ENCODE measurements at regions not wholly inside any gene's neighbourhood (a gene's known extent, or its start where the extent isn't known, plus 50 kb on each side); places are given as distances from the start of the nearest gene placed in this dataset.

DNA sequence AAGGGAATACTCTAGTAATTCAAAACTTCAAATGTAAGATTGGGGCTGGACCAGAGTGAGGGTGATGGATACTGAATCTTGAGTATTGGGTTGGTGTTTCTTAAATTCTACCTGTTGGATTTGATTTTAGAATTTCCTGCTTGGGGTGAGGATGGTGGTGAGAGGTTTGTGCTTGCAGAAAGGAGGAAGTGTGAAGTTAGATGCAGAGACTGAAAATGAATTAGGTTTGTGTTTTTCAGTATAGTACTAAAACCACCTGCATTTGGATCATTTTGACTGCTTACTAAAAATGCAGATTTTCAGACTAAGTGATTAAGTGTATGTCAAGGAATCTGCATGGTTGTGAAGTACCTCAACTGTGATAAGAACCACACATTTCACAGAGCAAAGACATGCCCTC, 131.5 kb upstream of the CENPE start:
- no peak for TF ChIP-seq FOXK2 (IDR thresholded peaks at IDR 0.05)
- no peak for TF ChIP-seq CREB1 (IDR thresholded peaks at IDR 0.05; ENCODE audit: low read depth)
- no peak for TF ChIP-seq HDAC6 (IDR thresholded peaks at IDR 0.05; ENCODE audit: unreplicated experiment)
- TF ChIP-seq SUZ12 (IDR thresholded peaks at IDR 0.05; ENCODE audit: unreplicated experiment) = no peak
- TF ChIP-seq HDGF (IDR thresholded peaks at IDR 0.05) = no peak
- TF ChIP-seq ZNF274 (IDR thresholded peaks at IDR 0.05; ENCODE audit: insufficient read depth, insufficient read length) = no peak
- no peak for TF ChIP-seq CEBPB (IDR thresholded peaks at IDR 0.05; ENCODE audit: borderline replicate concordance in 1 of 2, low read depth in 2 of 2, low read length in 2 of 2)
- TF ChIP-seq, protein P1, sequence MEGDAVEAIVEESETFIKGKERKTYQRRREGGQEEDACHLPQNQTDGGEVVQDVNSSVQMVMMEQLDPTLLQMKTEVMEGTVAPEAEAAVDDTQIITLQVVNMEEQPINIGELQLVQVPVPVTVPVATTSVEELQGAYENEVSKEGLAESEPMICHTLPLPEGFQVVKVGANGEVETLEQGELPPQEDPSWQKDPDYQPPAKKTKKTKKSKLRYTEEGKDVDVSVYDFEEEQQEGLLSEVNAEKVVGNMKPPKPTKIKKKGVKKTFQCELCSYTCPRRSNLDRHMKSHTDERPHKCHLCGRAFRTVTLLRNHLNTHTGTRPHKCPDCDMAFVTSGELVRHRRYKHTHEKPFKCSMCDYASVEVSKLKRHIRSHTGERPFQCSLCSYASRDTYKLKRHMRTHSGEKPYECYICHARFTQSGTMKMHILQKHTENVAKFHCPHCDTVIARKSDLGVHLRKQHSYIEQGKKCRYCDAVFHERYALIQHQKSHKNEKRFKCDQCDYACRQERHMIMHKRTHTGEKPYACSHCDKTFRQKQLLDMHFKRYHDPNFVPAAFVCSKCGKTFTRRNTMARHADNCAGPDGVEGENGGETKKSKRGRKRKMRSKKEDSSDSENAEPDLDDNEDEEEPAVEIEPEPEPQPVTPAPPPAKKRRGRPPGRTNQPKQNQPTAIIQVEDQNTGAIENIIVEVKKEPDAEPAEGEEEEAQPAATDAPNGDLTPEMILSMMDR (IDR thresholded peaks at IDR 0.05 in 2 of 3, conservative IDR thresholded peaks at IDR 0.05 in 1 of 3; ENCODE audit: control insufficient read depth in 2 of 3, extremely low read depth in 1 of 3, insufficient read depth in 1 of 3, low read depth in 3 of 3, low read length in 3 of 3) = no peak
- TF ChIP-seq, protein P2, sequence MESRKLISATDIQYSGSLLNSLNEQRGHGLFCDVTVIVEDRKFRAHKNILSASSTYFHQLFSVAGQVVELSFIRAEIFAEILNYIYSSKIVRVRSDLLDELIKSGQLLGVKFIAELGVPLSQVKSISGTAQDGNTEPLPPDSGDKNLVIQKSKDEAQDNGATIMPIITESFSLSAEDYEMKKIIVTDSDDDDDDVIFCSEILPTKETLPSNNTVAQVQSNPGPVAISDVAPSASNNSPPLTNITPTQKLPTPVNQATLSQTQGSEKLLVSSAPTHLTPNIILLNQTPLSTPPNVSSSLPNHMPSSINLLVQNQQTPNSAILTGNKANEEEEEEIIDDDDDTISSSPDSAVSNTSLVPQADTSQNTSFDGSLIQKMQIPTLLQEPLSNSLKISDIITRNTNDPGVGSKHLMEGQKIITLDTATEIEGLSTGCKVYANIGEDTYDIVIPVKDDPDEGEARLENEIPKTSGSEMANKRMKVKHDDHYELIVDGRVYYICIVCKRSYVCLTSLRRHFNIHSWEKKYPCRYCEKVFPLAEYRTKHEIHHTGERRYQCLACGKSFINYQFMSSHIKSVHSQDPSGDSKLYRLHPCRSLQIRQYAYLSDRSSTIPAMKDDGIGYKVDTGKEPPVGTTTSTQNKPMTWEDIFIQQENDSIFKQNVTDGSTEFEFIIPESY (IDR thresholded peaks at IDR 0.05) = no peak
- TF ChIP-seq POLR2AphosphoS5 (IDR thresholded peaks at IDR 0.05; ENCODE audit: low read length) = no peak
- no peak for TF ChIP-seq SIX5 (IDR thresholded peaks at IDR 0.05; ENCODE audit: low read depth, low read length, severe bottlenecking)
- TF ChIP-seq POLR2A (IDR thresholded peaks at IDR 0.05; ENCODE audit: low read depth, low read length) = no peak
- no peak for TF ChIP-seq HDAC2 (IDR thresholded peaks at IDR 0.05)
- no peak for TF ChIP-seq HCFC1 (IDR thresholded peaks at IDR 0.05; ENCODE audit: low read length)

All from GM12878 (cell line).